CD14-positive monocyte (primary cell): ENCODE measurements at regions not wholly inside any gene's neighbourhood (a gene's known extent, or its start where the extent isn't known, plus 50 kb on each side); places are given as distances from the start of the nearest gene placed in this dataset.

ENCODE experiments used
- DNase-seq, 3 donors: peaks; one replicate each; pipeline ENCODE4 v3.0.0-alpha.2; 2011 to 2022
- H2AFZ ChIP-seq: 2 replicates; pipeline ENCODE4 v1.6.0; 2012; ENCODE audit warnings: mild to moderate bottlenecking, low read depth, low read length, inconsistent platforms; ENCODE audit not compliant: insufficient read depth, poor library complexity, severe bottlenecking
- H3K27ac ChIP-seq, 2 donors: 1 replicate in 1 of 2; 2 replicates in 1 of 2; pipeline ENCODE4 v1.5.1; 2012 to 2013; ENCODE audit warnings: low read length in 2 of 2, control low read depth in 1 of 2, inconsistent platforms in 1 of 2, low read depth in 1 of 2, mild to moderate bottlenecking in 1 of 2
- H3K27me3 ChIP-seq, 2 donors: one replicate each; pipeline versions ENCODE4 v1.6.0 to v1.6.1; 2011 to 2013; ENCODE audit warnings: low read length in 2 of 2; ENCODE audit not compliant: control insufficient read depth in 2 of 2, insufficient read depth in 2 of 2
- H3K36me3 ChIP-seq, 2 donors: replicated peaks in 1 of 2; 1 replicate in 1 of 2; 2 replicates in 1 of 2; pipeline versions ENCODE4 v1.5.1 to v1.6.1; 2012 to 2013; ENCODE audit warnings: low read length in 2 of 2, control low read depth in 1 of 2, inconsistent platforms in 1 of 2, mild to moderate bottlenecking in 1 of 2; ENCODE audit not compliant: insufficient read depth in 2 of 2, control insufficient read depth in 1 of 2
- H3K4me1 ChIP-seq, 2 donors: 1 replicate in 1 of 2; 2 replicates in 1 of 2; pipeline versions ENCODE4 v1.5.1 to v1.6.1; 2012 to 2013; ENCODE audit warnings: low read length in 2 of 2, control low read depth in 1 of 2, inconsistent platforms in 1 of 2, mild to moderate bottlenecking in 1 of 2, moderate library complexity in 1 of 2; ENCODE audit not compliant: insufficient read depth in 2 of 2, control insufficient read depth in 1 of 2
- H3K4me2 ChIP-seq: replicated peaks from 2 replicates; pipeline ENCODE3; 2012; ENCODE audit warnings: low read length, moderate library complexity, mild to moderate bottlenecking; ENCODE audit not compliant: poor library complexity, severe bottlenecking; ENCODE audit errors: extremely low read depth
- H3K4me3 ChIP-seq, 3 experiments: fragments of 200-600 bp in 1 of 3; sonication (generic) in 1 of 3; replicated peaks in 1 of 3; 1 replicate in 2 of 3; 2 replicates in 1 of 3; pipeline ENCODE4 v1.5.1; 2011 to 2013; ENCODE audit warnings: low read length in 3 of 3, mild to moderate bottlenecking in 3 of 3, control low read depth in 2 of 3, low read depth in 2 of 3, inconsistent platforms in 1 of 3, moderate library complexity in 1 of 3
- H3K79me2 ChIP-seq: 2 replicates; pipeline ENCODE4 v1.6.0; 2012; ENCODE audit warnings: mild to moderate bottlenecking, control low read depth, inconsistent platforms, low read length, moderate library complexity; ENCODE audit not compliant: insufficient read depth
- H3K9ac ChIP-seq: 2 replicates; pipeline ENCODE4 v1.6.0; 2017; ENCODE audit warnings: low read length, mild to moderate bottlenecking; ENCODE audit not compliant: insufficient read depth, poor library complexity, severe bottlenecking
- H3K9me3 ChIP-seq, 2 donors: replicated peaks in 1 of 2; 1 replicate in 1 of 2; 2 replicates in 1 of 2; pipeline versions ENCODE4 v1.5.1 to v1.6.1; 2012 to 2013; ENCODE audit warnings: low read length in 2 of 2, control low read depth in 1 of 2; ENCODE audit not compliant: control insufficient read depth in 1 of 2, insufficient read depth in 1 of 2
- H4K20me1 ChIP-seq: 2 replicates; pipeline ENCODE4 v1.6.0; 2012; ENCODE audit warnings: mild to moderate bottlenecking, low read length, control low read depth, moderate library complexity; ENCODE audit not compliant: insufficient read depth
- H3K27ac Mint-ChIP-seq, 7 donors: one replicate each; pipeline ENCODE4 v1.8.0; 2020; ENCODE audit warnings: mild to moderate bottlenecking in 7 of 7, mixed read lengths in 7 of 7, moderate library complexity in 6 of 7, inconsistent platforms in 2 of 7
- H3K27me3 Mint-ChIP-seq, 3 donors: one replicate each; pipeline ENCODE4 v1.8.0; 2021 to 2022; ENCODE audit warnings: low read depth in 3 of 3, mild to moderate bottlenecking in 3 of 3, mixed read lengths in 3 of 3, moderate library complexity in 3 of 3, inconsistent platforms in 1 of 3
- H3K36me3 Mint-ChIP-seq, 2 donors: one replicate each; pipeline ENCODE4 v1.8.0; 2020; ENCODE audit warnings: mixed read lengths in 2 of 2, inconsistent platforms in 1 of 2, mild to moderate bottlenecking in 1 of 2
- H3K4me1 Mint-ChIP-seq: one replicate; pipeline ENCODE4 v1.8.0; 2020; ENCODE audit warnings: mild to moderate bottlenecking, mixed read lengths
- H3K4me3 Mint-ChIP-seq, 2 donors: one replicate each; pipeline ENCODE4 v1.8.0; 2020; ENCODE audit warnings: mild to moderate bottlenecking in 2 of 2, mixed read lengths in 2 of 2, moderate library complexity in 1 of 2
- H3K9me3 Mint-ChIP-seq, 7 donors: one replicate each; pipeline ENCODE4 v1.8.0; 2020 to 2022; ENCODE audit warnings: mixed read lengths in 7 of 7, mild to moderate bottlenecking in 6 of 7, moderate library complexity in 6 of 7, inconsistent platforms in 2 of 7
- CTCF ChIP-seq: fragments of 200-600 bp; IDR thresholded peaks from one replicate; pipeline ENCODE4 v1.8.0; 2022; ENCODE audit warnings: antibody characterized with exemption, mild to moderate bottlenecking
- WGBS: methylation state at CpG from one replicate; pipeline ENCODE4 v1.1.5; 2013; ENCODE audit warnings: missing lambda C conversion rate; ENCODE audit not compliant: insufficient coverage; 5-methylcytosine and 5-hydroxymethylcytosine counted together
- intact Hi-C, 2 donors: fragments of 100-400 bp; cut with micrococcal nuclease; formaldehyde crosslinking; loops; one replicate each; pipeline versions ENCODE4 v1.15.0 to v1.15.1; 2023

GRCh38 chr13:69618393-69618792 lies 489.2 kb upstream of the ATXN8OS start:
- H3K9me3 Mint-ChIP-seq = peaks cover 3 to 13% (median 6%) of the 10 kb centered on the region in 7 donors
- DNase-seq = no peak
- Histone ChIP-seq H3K4me2 (no peak overlapping the region), H3K9ac (no peak overlapping the region), H3K27ac (no peak overlapping the region), H3K27me3 (no peaks in the 10 kb centered on the region), H3K36me3 (no peaks in the 10 kb centered on the region), H4K20me1 (no peaks in the 10 kb centered on the region), H3K4me1 (no peaks in the 10 kb centered on the region), H3K9me3 (peaks cover 0 to 3% of the 10 kb centered on the region in 2 donors), H2AFZ (no peak overlapping the region), H3K4me3 (no peak overlapping the region), H3K79me2 (no peaks in the 10 kb centered on the region)
- no peaks in the 10 kb centered on the region for H3K27me3 Mint-ChIP-seq
- H3K4me1 Mint-ChIP-seq = no peaks in the 10 kb centered on the region
- H3K27ac Mint-ChIP-seq = no peak overlapping the region
- no peak for TF ChIP-seq CTCF
- intact Hi-C loops = no loop called here
- no peak overlapping the region for H3K4me3 Mint-ChIP-seq
- no CpG with 5 or more reads among the region's 4 CpGs for WGBS
- H3K36me3 Mint-ChIP-seq = no peaks in the 10 kb centered on the region

- Mint-ChIP-seq H3K9me3 (peaks cover 3 to 15% (median 9%) of the 10 kb centered on the region in 7 donors), H3K27ac (no peak overlapping the region), H3K4me3 (no peak overlapping the region), H3K36me3 (no peaks in the 10 kb centered on the region), H3K4me1 (no peaks in the 10 kb centered on the region), H3K27me3 (no peaks in the 10 kb centered on the region)
- Histone ChIP-seq H3K9ac (no peak overlapping the region), H3K79me2 (no peaks in the 10 kb centered on the region), H3K27ac (no peak overlapping the region), H3K9me3 (peaks cover 3 to 8% of the 10 kb centered on the region in 2 donors), H3K4me3 (no peak overlapping the region), H4K20me1 (no peaks in the 10 kb centered on the region), H3K36me3 (no peaks in the 10 kb centered on the region), H3K27me3 (no peaks in the 10 kb centered on the region), H3K4me1 (no peaks in the 10 kb centered on the region), H3K4me2 (no peak overlapping the region), H2AFZ (no peak overlapping the region)
- intact Hi-C loops = no loop called here
- TF ChIP-seq CTCF = no peak
- WGBS = no CpG with 5 or more reads among the region's 2 CpGs
- DNase-seq = no peak
Measured at GRCh38 chr13:69617587-69617986, 490.0 kb upstream of the ATXN8OS start.
